Hematopoietic multipotent progenitor cell treated with erythropoietin and hydrocortisone succinate and interleukin-3 and kit ligand, for 8 days (in vitro differentiated cells): ENCODE measurements at regions not wholly inside any gene's neighbourhood (a gene's known extent, or its start where the extent isn't known, plus 50 kb on each side); places are given as distances from the start of the nearest gene placed in this dataset.
"Not testable (repeated sequence)": the region's sequence is repeated elsewhere in the genome, so short reads cannot be mapped to it uniquely, and the experiment has no call there.

ENCODE experiments used
- DNase-seq: peaks from one replicate; pipeline ENCODE4 v3.0.0-alpha.2; 2015

DNA sequence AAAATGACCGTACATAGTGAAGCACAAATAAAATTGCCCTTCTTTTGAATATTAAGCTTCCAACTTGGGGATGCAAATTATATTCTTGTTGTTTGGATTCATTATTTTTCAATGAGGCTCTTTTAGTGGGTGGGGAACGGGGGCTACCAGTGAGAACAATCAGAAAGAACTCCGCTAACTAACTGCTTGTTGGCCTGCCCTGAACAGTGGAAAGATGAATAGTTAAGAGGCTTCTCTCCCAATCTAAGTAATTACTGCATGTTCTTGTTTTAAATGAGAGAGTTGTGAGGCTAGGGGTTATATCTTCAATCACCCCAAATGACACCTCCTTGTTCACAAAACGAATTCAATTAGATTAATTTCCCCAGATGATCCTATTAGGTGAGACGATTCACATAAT, 322.0 kb downstream of the FAT3 start:
- DNase-seq: no peak

DNA sequence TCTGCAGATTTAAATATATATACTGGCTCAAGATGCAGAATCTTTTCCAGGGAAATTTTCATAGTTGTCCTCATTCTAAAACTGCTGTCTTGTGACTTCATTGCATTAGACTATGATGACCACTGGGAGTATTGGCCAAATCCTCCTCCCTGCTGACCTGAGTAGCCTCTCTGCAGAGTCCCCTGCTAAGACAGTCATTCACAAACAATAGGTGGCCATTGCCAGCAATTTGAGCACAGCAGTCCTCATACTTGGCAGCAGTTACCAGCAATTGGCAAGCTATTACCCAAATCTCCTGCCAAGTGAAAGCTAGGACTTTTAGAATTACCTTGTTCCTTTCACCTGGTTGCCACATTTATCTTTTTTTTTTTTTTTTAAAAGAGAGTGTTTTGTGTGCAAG, 325.8 kb downstream of the FAT3 start:
- DNase-seq: no peak

DNA sequence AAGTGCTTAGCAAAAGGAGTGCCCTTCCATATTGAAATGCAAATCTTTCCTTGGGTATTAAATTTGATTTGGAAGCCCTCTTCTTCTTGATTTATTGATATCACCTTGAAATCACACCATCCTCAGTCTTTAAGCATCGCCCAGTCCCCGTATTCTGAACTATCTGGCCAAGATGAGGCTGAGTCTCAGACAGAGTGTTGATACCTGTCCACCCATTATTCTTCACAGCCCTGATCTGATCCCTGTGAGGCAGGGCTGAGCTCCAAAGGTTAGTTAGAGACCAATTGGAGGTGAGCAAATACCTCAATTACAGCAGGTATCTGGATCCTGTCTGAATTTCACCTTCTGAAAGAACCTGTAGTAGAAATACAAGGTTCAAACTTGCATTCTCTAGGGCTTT, 326.3 kb downstream of the FAT3 start:
- DNase-seq: no peak

DNA sequence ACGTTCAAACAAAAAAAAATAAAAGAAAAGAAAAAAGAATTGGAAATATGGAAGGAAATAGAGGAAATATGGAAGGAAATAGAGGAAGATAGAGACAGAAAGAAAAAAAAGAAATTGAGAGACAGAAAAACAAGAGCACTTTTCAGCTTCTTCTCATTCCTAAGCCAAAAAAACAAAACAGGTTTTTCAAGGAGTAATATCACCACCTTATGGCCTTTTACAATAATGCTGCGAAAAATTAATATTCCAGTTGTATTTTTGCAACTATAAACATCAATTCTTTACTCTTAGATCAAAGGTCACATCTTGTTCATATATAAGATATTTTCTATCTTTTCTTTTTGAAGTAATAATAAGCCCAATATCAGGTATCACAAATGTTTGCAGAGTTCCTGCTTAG, 328.3 kb downstream of the FAT3 start:
- no peak for DNase-seq

DNA sequence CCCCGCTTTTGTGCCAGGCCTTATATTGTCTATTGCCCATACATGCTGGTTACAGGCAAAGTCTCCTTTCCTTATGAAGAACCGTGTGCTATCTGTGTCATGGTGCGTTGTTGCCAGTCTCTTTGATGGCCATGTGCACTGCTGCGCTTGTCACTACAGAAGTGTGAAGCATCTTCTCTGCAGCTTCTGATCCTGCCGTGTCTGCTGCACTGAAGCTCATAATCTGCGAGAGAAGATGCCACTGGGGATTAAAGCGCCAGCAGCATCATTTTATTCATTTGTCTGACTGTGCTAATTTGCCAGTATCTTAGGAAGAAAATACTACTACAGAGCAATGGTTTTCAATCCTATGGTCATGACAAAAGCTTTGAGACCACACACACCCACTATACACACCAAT, 330.1 kb downstream of the FAT3 start:
- no peak for DNase-seq

DNA sequence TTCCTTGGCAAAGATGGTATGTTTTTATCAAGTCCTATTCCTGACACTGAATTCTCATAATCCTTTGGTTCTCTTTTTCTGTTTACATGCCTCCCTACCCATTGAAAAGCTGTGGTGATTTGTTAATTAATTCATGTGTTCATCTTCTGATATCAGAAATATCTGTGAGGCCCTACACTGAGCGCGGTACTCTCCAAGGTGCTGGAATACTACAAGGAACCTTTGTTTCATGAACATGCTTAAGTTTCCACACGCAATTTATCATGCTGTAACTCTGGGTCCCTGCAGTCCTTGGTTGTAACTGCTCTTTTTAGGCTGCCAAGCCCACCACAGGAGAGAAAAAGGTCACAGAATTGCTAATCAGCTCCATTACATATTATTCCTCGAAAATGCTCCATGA, 331.8 kb downstream of the FAT3 start:
- DNase-seq: no peak

DNA sequence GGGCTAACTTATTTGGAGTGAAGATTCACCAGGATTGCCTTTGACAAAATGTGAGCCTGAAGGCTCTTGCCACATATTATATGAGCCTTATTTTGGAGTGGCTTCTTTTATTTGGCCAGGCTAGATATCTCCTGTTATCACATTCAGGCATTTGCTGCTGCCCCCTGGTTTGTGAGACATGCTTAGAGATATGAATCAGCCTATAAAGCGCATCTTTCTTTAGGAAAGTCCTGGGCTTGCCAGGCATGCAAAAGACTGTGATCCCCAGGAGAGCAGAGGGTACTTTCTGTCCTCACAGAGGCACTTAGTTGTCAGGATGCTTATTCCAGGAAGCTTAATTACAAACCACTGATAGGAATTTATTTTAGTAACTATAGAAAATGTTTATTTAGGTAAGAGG, 333.3 kb downstream of the FAT3 start:
- no peak for DNase-seq

DNA sequence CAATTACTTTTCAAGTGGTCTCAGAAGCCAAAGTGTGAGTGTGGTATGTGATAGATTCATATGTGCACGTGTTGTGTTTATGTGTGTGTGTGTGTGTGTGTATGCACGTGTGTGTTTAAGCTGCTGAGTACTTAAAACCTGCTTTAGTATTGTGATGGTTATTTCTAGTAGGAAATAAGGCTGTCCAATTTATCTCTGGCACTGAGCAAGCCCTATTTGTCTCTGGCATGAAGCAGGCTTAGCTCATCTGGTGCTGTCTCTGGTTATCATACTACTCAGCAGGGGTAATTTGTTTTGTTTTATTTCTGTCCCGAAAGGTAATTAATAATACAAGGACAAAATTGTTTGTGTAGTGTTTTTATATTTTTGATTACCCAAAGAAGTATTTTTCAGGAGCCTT, 333.7 kb downstream of the FAT3 start:
- DNase-seq: no peak

DNA sequence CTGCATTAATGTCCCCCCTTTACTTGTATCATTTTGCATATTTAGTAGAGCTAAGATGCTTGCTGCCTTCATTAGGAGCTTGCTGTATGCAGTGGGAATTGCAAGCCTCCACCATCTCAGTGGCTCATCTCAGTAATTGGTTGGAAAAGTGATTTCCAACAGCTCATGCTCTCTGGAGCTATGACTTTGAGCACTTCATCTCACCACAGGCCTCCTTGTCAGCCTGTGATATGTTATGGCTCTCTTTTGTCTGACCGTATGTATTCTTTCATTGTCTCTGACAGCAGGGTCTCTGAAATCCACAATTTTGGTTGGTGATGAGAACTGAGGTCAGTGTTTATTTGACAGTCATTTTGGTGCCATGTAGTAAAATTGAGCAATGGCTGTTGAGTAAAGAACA, 345.1 kb downstream of the FAT3 start:
- DNase-seq: no peak

DNA sequence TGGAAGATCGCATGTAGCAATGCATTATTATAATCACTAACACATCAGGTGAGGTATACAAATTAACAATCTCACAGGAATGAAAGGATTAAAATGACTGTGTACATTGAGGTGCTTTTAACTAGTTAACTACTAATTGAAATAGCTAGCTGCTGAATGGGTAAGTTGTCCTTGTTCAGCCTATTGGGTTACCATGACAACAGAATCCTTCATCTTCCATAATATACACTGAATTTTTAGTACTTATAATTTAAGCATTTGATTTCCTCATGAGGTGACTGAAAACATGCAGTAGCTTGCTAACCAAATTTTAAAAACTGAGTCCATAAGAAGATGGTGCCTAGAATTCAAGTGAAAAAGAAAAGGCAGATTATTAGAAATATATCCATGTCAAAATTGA, 347.9 kb downstream of the FAT3 start:
- DNase-seq: no peak

DNA sequence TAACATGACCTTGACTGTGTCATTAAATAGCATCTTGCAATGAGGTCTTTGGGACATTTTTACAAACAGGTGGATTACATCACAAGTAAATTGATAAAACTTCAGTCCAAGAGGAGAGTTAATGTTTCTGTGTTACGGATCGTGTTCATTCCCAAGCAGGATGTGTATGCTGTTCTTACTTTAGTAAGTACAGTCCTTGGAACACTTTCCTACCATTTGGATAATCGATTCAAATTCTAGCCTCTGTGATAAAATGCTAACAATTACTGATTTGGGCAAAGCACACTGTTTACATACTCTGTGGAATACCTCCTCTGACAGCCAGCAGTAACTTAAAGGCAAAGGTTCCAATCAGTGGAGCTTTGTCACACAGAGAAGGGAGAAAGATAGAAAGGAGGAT, 351.7 kb downstream of the FAT3 start:
- no peak for DNase-seq

DNA sequence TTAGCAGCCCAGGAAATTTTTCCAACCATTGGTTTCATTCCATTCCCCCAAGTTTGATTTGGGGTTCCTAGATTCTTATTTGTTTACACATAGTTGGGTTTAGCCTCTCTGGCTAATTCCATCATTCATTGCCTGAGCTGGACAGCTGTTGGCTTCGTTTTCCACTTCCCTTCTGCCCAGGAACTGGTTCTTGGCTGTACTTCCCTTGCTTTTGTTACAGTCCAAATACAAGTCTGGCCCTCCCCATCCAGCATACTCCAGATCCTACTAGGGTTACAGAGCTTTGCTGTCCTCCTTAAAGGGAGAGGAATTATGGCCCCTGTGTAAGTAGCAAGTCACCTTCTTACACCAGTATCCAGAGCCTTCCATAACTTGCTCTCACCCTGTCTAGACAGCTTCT, 356.3 kb downstream of the FAT3 start:
- DNase-seq: no peak

DNA sequence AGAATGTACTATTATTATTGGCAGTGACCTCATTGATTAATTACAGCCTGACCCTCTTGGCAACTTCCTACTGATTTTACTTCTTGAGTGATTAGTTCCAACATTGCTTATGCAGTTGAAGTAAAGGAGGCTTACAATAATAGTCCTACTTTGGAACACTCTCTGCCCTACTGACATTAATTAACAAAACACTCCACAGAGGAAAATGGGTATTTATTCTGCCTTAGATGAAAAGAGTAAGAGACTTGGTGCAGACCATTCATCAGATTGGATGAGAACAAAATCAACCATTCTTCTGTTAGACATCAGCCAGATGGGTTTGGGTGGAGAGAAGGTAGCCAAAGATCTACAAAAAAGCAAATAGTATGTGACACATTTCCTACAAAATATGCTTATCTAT, 363.8 kb downstream of the FAT3 start:
- no peak for DNase-seq

DNA sequence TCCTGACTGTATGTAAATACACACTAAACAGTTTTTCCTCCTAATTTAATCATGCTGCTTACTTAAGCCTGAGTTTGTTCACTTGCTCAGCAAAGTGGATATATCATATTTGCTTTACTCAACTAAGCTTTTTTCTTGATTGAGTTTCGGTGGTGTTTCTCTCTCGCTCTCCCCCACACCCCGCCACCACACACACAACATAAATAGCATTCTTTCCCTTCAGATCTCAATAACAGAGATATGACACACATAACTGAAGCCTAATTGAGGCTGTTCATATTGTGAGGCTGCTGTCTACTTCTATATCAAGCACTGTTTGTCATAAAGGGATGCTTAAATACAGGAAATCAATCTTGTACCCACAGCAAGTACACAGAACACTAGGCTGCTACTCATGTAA, 364.9 kb downstream of the FAT3 start:
- DNase-seq: no peak

DNA sequence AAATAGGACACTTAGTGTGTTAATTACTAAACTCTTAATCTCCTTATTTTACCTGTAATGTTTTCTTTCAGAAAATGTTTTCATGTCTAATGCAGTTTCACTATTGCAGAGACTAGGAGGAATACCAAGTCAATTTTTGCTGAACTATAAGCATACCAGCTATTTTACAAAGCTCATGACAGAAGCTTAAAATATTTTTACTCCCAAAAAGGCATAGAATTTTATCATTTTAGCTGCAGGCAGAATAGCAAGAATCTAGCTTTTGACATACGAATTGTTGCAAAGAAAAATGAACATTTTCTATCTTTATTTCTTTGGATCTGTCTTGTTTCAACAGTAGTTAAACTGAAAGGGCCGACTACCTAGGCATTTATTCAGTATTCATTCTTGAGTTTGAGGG, 366.9 kb downstream of the FAT3 start:
- no peak for DNase-seq

DNA sequence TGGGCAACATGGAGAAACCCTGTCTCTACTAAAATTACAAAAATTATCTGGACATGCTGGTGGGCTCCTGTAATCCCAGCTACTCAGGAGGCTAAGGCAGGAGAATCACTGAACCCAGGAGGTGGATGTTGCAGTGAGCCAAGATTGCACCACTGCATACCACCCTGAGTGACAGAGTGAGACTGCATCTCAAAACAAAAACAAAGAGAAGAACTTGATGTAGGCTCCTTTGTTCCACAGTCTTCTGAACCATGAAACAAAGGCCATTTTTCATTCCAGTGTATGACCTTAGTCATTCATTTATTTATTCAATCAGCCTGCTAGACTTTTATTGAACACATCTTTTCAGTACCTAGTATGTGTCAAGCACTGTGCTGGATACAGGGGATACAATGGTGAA, 369.6 kb downstream of the FAT3 start:
- no peak for DNase-seq

DNA sequence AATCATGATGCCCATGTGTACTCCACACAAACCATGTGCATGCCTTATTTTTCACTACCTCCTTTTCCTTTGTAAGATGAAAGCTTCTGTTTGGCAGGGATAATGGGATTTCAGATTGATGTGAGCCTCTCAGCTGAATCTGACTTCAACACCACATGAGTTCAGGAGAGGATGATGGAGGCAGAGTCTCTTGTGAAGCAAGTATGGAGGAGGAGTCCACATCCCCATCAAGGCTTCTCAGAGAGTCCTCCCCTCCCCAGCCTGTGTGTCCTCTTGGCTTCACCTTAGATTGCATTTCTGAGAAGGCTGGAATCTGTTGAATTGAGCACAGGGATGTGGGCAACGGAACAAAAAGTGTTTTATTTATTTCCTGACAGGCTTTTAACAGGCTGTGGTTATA, 370.4 kb downstream of the FAT3 start:
- DNase-seq: no peak

DNA sequence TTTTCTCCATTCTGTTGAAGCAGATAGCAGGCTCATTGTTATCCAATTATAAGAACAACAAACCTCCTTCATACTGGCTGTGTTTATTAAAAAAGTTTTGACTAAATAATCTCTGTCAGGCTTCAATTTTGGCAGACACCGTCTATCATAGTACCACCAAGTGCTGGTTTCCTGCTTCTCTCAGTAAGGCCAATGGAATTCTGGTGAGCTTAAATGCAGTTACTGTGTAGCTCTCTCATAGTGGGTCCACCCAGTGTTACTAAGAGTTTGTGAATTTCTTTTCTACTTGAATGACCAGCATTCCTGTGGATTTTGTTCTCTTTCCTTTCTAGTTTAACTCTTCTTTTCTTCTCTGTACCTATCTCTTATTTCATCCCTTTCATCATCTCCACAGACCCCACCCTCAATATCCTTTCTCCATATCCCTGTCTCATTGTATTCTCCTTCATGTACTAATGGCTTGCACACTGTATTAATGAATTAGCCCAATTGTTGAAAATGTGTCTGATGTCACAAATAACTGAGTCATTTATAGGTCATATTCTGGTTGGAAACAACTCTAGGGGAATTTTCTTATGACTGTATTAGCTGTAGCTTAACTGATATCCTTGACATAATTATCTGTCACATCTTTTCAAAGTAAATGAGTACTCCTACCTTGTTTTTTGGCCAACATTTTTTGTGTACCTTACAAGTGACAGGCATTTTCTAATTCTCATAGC, 372.1 kb downstream of the FAT3 start:
- no peak for DNase-seq

DNA sequence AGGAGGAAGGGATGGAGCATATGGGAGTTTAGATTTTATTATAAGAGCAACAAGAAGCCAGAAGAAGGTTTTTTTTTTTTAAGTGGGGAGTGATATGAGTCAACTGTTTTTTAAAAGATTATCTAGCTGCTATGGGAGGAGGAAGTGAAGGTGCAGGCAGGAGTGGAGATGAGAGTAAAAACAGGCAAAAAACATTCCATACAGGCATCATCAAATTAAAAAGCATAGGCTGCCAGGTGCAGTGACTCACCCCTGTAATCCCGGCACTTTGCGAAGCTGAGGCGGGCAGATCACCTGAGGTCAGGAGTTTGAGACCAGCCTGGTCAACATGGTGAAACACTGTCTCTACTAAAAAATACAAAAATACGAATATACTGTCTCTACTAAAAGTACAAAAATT, 368.4 kb upstream of the MTNR1B start:
- DNase-seq: no peak

DNA sequence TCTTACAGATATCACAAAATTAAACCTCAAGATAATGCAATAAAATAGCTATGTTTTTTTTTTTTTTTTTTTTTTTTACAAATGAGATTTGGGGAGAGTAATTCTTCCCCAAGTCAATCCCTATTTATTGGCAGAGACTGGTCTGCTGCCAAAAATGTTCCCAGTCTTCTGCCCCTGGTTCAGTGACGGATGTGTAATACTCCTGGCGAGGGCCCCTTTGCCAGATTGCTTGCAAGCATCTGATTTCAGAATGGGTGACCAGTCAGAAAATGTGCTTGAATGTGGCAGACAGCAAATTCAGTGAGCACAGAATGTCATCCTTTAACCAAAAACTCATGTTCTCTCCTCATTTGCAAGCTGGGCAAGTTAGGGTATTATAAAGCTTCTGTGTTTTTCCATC, 363.8 kb upstream of the MTNR1B start:
- no peak for DNase-seq

DNA sequence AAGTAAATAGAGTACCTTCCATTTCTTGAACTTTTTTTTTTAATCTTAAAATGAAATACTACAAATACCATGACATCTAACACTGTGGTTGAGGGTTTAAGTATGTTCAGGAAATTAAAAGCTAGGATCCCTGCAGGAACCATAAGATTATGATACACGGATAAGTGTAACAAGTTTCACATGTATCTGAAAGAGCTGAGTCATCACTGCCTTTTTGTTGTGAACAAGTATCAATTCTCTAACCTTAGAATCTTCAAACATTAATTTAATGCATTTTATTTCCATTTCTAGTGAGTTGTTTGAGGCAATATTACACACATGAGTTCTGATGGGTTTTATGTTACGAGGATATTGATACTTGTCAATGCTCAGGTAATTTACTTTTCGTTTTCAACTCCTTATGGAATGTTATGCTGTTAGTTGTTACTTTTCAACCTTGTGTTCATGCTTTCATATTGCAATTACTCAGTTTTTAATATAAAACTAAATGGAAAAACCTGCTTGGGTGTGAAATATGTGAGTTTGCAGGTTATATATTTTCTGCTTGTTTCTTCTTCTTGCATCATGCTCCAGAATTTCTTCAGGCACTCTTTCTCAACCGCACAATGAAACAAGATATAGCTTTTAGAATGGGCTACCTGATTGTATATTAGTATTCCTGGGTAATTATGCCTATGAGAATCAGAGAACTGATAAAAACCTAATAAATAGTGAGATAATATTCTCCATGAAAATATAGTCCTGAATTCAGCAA, 361.3 kb upstream of the MTNR1B start:
- DNase-seq: no peak

DNA sequence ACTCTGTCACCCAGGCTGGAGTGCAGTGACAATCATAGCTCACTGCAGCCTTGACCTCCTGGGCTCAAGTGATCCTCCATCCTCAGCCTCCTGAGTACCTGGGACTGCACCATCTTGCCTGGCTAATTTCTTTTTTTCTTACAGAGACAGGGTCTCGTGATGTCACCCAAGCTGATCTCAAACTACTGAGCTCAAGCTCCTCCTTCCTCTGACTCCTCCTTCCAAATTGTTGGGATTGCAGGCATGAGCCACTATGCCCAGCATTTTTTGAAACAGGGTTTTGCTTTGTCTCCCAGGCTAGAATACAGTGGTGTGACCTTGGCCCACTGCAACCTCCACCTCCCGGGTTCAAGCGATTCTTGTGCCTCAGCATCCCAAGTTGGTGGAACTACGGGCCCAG, 358.3 kb upstream of the MTNR1B start:
- no peak for DNase-seq

DNA sequence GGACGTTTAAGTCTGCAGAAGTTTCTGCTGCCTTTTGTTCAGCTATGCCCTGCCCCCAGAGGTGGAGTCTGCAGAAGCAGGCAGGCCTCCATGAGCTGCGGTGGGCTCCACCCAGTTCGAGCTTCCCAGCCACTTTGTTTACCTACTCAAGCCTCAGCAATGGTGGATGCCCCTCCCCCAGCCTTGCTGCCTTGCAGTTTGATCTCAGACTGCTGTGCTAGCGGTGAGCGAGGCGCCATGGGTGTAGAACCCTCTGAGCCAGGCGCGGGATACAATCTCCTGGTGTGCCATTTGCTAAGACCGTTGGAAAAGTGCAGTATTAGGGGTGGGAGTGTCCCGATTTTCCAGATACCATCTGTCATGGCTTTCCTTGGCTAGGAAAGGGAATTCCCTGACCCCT, 351.4 kb upstream of the MTNR1B start:
- not testable (repeated sequence) for DNase-seq

DNA sequence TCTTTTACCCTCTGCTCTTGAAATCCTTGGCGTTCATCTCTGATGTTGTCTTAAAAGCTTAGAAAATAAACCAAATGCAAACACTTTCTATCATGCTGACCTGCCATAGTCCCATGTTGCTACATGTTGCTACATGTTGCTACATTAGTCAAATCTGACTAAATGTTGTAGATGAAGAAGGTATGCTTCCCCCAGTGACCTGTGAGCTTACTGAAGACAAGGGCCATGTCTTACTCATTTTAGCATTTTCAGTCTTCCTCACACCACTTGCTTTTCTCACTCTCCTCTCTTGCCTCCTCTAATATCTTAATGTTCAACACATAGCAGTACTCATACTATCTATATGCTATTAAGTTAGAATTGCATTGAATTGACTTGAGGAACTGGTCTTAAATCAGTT, 346.4 kb upstream of the MTNR1B start:
- DNase-seq: no peak

DNA sequence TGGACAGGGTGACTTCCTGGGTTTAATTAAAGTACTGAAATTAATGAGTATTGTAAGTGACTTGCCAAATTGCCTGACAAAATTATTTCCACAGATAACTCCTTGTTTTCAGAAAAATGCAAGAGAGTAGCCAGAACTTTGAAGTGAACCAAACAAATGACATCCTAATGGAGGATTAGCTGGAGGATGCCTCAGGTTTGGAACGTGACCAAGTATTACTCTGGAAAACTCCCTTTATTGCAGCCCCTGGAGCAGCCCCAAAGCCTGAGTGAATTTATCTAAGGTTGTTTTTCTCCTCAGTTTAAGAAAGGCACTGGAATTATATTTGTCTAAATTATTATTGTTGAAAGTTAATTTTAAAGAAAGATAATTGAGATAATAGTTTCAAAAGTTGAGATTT, 343.6 kb upstream of the MTNR1B start:
- DNase-seq: no peak
